ENCODE measurements at regions not wholly inside any gene's neighbourhood (a gene's known extent, or its start where the extent isn't known, plus 50 kb on each side); places are given as distances from the start of the nearest gene placed in this dataset.
A peak's percentile ranks its signal among the peaks of the same experiment; 100 is the strongest.

GRCh38 chr7:117963264-117964197 is 90.3 kb upstream of the CTTNBP2 start:
- no peak for DNase-seq
- Histone ChIP-seq H2BK12ac (ENCODE audit: low read length in 2 of 2) (no peak overlapping the region), H3K4me2 (ENCODE audit: low read length, poor library complexity, severe bottlenecking) (no peak overlapping the region), H4K91ac (ENCODE audit: low read length) (no peak overlapping the region), H3K4ac (ENCODE audit: low read depth in 1 of 2, low read length in 2 of 2) (no peak overlapping the region), H3K4me1 (ENCODE audit: control insufficient read depth, insufficient read depth, low read depth, low read length) (no peaks in the 10 kb centered on the region), H4K8ac (ENCODE audit: low read length) (no peak overlapping the region), H3K9ac (ENCODE audit: low read length) (no peak overlapping the region), H3K4me3 (ENCODE audit: insufficient read depth in 1 of 2, low read depth in 1 of 2, low read length in 2 of 2) (no peak overlapping the region), H2BK15ac (ENCODE audit: low read depth, poor library complexity, severe bottlenecking) (no peak overlapping the region), H3K23ac (ENCODE audit: low read length in 2 of 2) (no peak overlapping the region), H3K14ac (ENCODE audit: low read length in 2 of 2) (no peak overlapping the region), H3K36me3 (ENCODE audit: control insufficient read depth in 1 of 2, insufficient read depth in 2 of 2, low read depth in 1 of 2, low read length in 2 of 2) (no peaks in the 10 kb centered on the region), H2BK120ac (ENCODE audit: low read depth, low read length) (no peak overlapping the region), H3K27ac (ENCODE audit: low read length, poor library complexity, severe bottlenecking) (peak overlapping the region; percentile 56), H2AK5ac (ENCODE audit: low read length, severe bottlenecking) (no peak overlapping the region), H3K9me3 (ENCODE audit: control insufficient read depth, low read length) (no peaks in the 10 kb centered on the region), H3K18ac (ENCODE audit: low read depth in 1 of 2, low read length in 2 of 2) (no peak overlapping the region), H3K79me1 (replicated peaks; ENCODE audit: low read length, poor library complexity, severe bottlenecking) (no peaks in the 10 kb centered on the region), H2AFZ (ENCODE audit: low read depth, low read length) (no peak overlapping the region), H2BK5ac (ENCODE audit: low read depth, low read length, poor library complexity, severe bottlenecking) (no peak overlapping the region), H3K27me3 (ENCODE audit: control insufficient read depth in 1 of 2, insufficient read depth in 1 of 2, low read length in 2 of 2) (no peaks in the 10 kb centered on the region)
- 76% methylated on average over 2 of the region's 2 CpGs for WGBS

- Histone ChIP-seq H3K18ac (ENCODE audit: low read depth in 1 of 2, low read length in 2 of 2) (no peak overlapping the region), H3K4me1 (ENCODE audit: control insufficient read depth, insufficient read depth, low read depth, low read length) (peaks cover 5% of the 10 kb centered on the region), H3K27ac (ENCODE audit: low read length, poor library complexity, severe bottlenecking) (no peak overlapping the region), H3K4ac (ENCODE audit: low read depth in 1 of 2, low read length in 2 of 2) (no peak overlapping the region), H2BK120ac (ENCODE audit: low read depth, low read length) (no peak overlapping the region), H3K23ac (ENCODE audit: low read length in 2 of 2) (no peak overlapping the region), H3K14ac (ENCODE audit: low read length in 2 of 2) (no peak overlapping the region), H3K9ac (ENCODE audit: low read length) (no peak overlapping the region), H4K91ac (ENCODE audit: low read length) (no peak overlapping the region), H2AFZ (ENCODE audit: low read depth, low read length) (no peak overlapping the region), H3K79me1 (replicated peaks; ENCODE audit: low read length, poor library complexity, severe bottlenecking) (no peaks in the 10 kb centered on the region), H3K9me3 (ENCODE audit: control insufficient read depth, low read length) (no peaks in the 10 kb centered on the region), H2BK15ac (ENCODE audit: low read depth, poor library complexity, severe bottlenecking) (no peak overlapping the region), H3K4me2 (ENCODE audit: low read length, poor library complexity, severe bottlenecking) (no peak overlapping the region), H4K8ac (ENCODE audit: low read length) (no peak overlapping the region), H2BK5ac (ENCODE audit: low read depth, low read length, poor library complexity, severe bottlenecking) (no peak overlapping the region), H2AK5ac (ENCODE audit: low read length, severe bottlenecking) (no peak overlapping the region), H3K27me3 (ENCODE audit: control insufficient read depth in 1 of 2, insufficient read depth in 1 of 2, low read length in 2 of 2) (no peaks in the 10 kb centered on the region), H3K36me3 (ENCODE audit: control insufficient read depth in 1 of 2, insufficient read depth in 2 of 2, low read depth in 1 of 2, low read length in 2 of 2) (no peaks in the 10 kb centered on the region), H2BK12ac (ENCODE audit: low read length in 2 of 2) (no peak overlapping the region), H3K4me3 (ENCODE audit: insufficient read depth in 1 of 2, low read depth in 1 of 2, low read length in 2 of 2) (no peak overlapping the region)
- DNase-seq: no peak
- WGBS: 100% methylated on average over 1 of the region's 2 CpGs
These were observed 97.6 kb upstream of the CTTNBP2 start for GRCh38 chr7:117970801-117971200.

GRCh38 chr7:117971556-117972244 is 98.5 kb upstream of the CTTNBP2 start:
- no peak overlapping the region for H3K4me2 ChIP-seq (ENCODE audit: low read length, poor library complexity, severe bottlenecking)
- no peak overlapping the region for H2BK120ac ChIP-seq (ENCODE audit: low read depth, low read length)
- H3K4ac ChIP-seq (ENCODE audit: low read depth in 1 of 2, low read length in 2 of 2): no peak overlapping the region
- no peak overlapping the region for H3K14ac ChIP-seq (ENCODE audit: low read length in 2 of 2)
- peak overlapping the region; percentile 80 for H2AK5ac ChIP-seq (ENCODE audit: low read length, severe bottlenecking)
- H2BK12ac ChIP-seq (ENCODE audit: low read length in 2 of 2): no peak overlapping the region
- no peak overlapping the region for H2BK5ac ChIP-seq (ENCODE audit: low read depth, low read length, poor library complexity, severe bottlenecking)
- WGBS: 74% methylated on average over 10 of the region's 11 CpGs
- no peak overlapping the region for H2AFZ ChIP-seq (ENCODE audit: low read depth, low read length)
- no peak overlapping the region for H3K18ac ChIP-seq (ENCODE audit: low read depth in 1 of 2, low read length in 2 of 2)
- H3K36me3 ChIP-seq (ENCODE audit: control insufficient read depth in 1 of 2, insufficient read depth in 2 of 2, low read depth in 1 of 2, low read length in 2 of 2): no peaks in the 10 kb centered on the region
- H3K23ac ChIP-seq (ENCODE audit: low read length in 2 of 2): no peak overlapping the region
- H3K27me3 ChIP-seq (ENCODE audit: control insufficient read depth in 1 of 2, insufficient read depth in 1 of 2, low read length in 2 of 2): no peaks in the 10 kb centered on the region
- H2BK15ac ChIP-seq (ENCODE audit: low read depth, poor library complexity, severe bottlenecking): no peak overlapping the region
- no peak overlapping the region for H4K8ac ChIP-seq (ENCODE audit: low read length)
- peak overlapping the region; percentile 20 for H3K27ac ChIP-seq (ENCODE audit: low read length, poor library complexity, severe bottlenecking)
- no peak overlapping the region for H3K4me3 ChIP-seq (ENCODE audit: insufficient read depth in 1 of 2, low read depth in 1 of 2, low read length in 2 of 2)
- peaks cover 5% of the 10 kb centered on the region for H3K4me1 ChIP-seq (ENCODE audit: control insufficient read depth, insufficient read depth, low read depth, low read length)
- H4K91ac ChIP-seq (ENCODE audit: low read length): no peak overlapping the region
- H3K9me3 ChIP-seq (ENCODE audit: control insufficient read depth, low read length): no peaks in the 10 kb centered on the region
- DNase-seq: no peak
- no peaks in the 10 kb centered on the region for H3K79me1 ChIP-seq (replicated peaks; ENCODE audit: low read length, poor library complexity, severe bottlenecking)
- H3K9ac ChIP-seq (ENCODE audit: low read length): no peak overlapping the region

GRCh38 chr7:117972606-117973005 is 99.4 kb upstream of the CTTNBP2 start:
- no peak overlapping the region for H3K18ac ChIP-seq (ENCODE audit: low read depth in 1 of 2, low read length in 2 of 2)
- no peak overlapping the region for H3K4ac ChIP-seq (ENCODE audit: low read depth in 1 of 2, low read length in 2 of 2)
- DNase-seq: no peak
- no peak overlapping the region for H4K91ac ChIP-seq (ENCODE audit: low read length)
- no peaks in the 10 kb centered on the region for H3K36me3 ChIP-seq (ENCODE audit: control insufficient read depth in 1 of 2, insufficient read depth in 2 of 2, low read depth in 1 of 2, low read length in 2 of 2)
- H2BK12ac ChIP-seq (ENCODE audit: low read length in 2 of 2): no peak overlapping the region
- H2BK15ac ChIP-seq (ENCODE audit: low read depth, poor library complexity, severe bottlenecking): no peak overlapping the region
- no peak overlapping the region for H3K27ac ChIP-seq (ENCODE audit: low read length, poor library complexity, severe bottlenecking)
- 80% methylated on average over 4 of the region's 4 CpGs for WGBS
- H4K8ac ChIP-seq (ENCODE audit: low read length): no peak overlapping the region
- H3K4me3 ChIP-seq (ENCODE audit: insufficient read depth in 1 of 2, low read depth in 1 of 2, low read length in 2 of 2): no peak overlapping the region
- H3K4me1 ChIP-seq (ENCODE audit: control insufficient read depth, insufficient read depth, low read depth, low read length): peaks cover 5% of the 10 kb centered on the region
- H2BK120ac ChIP-seq (ENCODE audit: low read depth, low read length): no peak overlapping the region
- no peak overlapping the region for H3K14ac ChIP-seq (ENCODE audit: low read length in 2 of 2)
- no peak overlapping the region for H2BK5ac ChIP-seq (ENCODE audit: low read depth, low read length, poor library complexity, severe bottlenecking)
- no peaks in the 10 kb centered on the region for H3K27me3 ChIP-seq (ENCODE audit: control insufficient read depth in 1 of 2, insufficient read depth in 1 of 2, low read length in 2 of 2)
- H3K79me1 ChIP-seq (replicated peaks; ENCODE audit: low read length, poor library complexity, severe bottlenecking): no peaks in the 10 kb centered on the region
- no peak overlapping the region for H2AFZ ChIP-seq (ENCODE audit: low read depth, low read length)
- H3K4me2 ChIP-seq (ENCODE audit: low read length, poor library complexity, severe bottlenecking): no peak overlapping the region
- no peak overlapping the region for H3K9ac ChIP-seq (ENCODE audit: low read length)
- no peaks in the 10 kb centered on the region for H3K9me3 ChIP-seq (ENCODE audit: control insufficient read depth, low read length)
- no peak overlapping the region for H2AK5ac ChIP-seq (ENCODE audit: low read length, severe bottlenecking)
- H3K23ac ChIP-seq (ENCODE audit: low read length in 2 of 2): no peak overlapping the region

All from mesenchymal stem cell (in vitro differentiated cells and primary cell).